Common myeloid progenitor, CD34-positive (primary cell): ENCODE measurements at regions not wholly inside any gene's neighbourhood (a gene's known extent, or its start where the extent isn't known, plus 50 kb on each side); places are given as distances from the start of the nearest gene placed in this dataset.
"Not testable (repeated sequence)": the region's sequence is repeated elsewhere in the genome, so short reads cannot be mapped to it uniquely, and the experiment has no call there.

ENCODE experiments used
- CTCF ChIA-PET: fragments of 350-600 bp; sonication (Branson Sonifier 250); formaldehyde crosslinking; loops from one replicate; lab custom pipeline; 2021; ENCODE audit warnings: antibody characterized with exemption; lab: Charles Lee
- POLR2A ChIA-PET: fragments of 350-600 bp; sonication (Branson Sonifier 250); formaldehyde crosslinking; loops from one replicate; lab custom pipeline; 2021; ENCODE audit warnings: antibody characterized with exemption; lab: Charles Lee
- DNase-seq, 3 donors: peaks; one replicate each; pipeline versions ENCODE4 v3.0.0 to v3.0.0-alpha.2; 2013
- H3K27ac ChIP-seq, 2 experiments: 1 replicate in 1 of 2; 2 replicates in 1 of 2; pipeline ENCODE4 v1.7.0; 2013; ENCODE audit warnings: inconsistent platforms in 2 of 2, low read length in 2 of 2, mild to moderate bottlenecking in 2 of 2, low read depth in 1 of 2, moderate library complexity in 1 of 2; ENCODE audit not compliant: severe bottlenecking in 2 of 2, insufficient read depth in 1 of 2, poor library complexity in 1 of 2
- H3K27me3 ChIP-seq, 5 experiments: replicated peaks in 2 of 5; 1 replicate in 3 of 5; 2 replicates in 2 of 5; pipeline versions ENCODE4 v1.6.1 to v1.7.0; 2013; ENCODE audit warnings: low read length in 4 of 5, mild to moderate bottlenecking in 2 of 5, moderate library complexity in 2 of 5, inconsistent platforms in 1 of 5; ENCODE audit not compliant: insufficient read depth in 5 of 5, control insufficient read depth in 4 of 5
- H3K36me3 ChIP-seq, 4 experiments: 1 replicate in 2 of 4; 2 replicates in 2 of 4; pipeline versions ENCODE4 v1.6.1 to v1.7.0; 2013; ENCODE audit warnings: low read length in 3 of 4, control low read depth in 1 of 4, mild to moderate bottlenecking in 1 of 4; ENCODE audit not compliant: control insufficient read depth in 4 of 4, insufficient read depth in 4 of 4
- H3K4me1 ChIP-seq, 4 experiments: 1 replicate in 3 of 4; 2 replicates in 1 of 4; pipeline versions ENCODE4 v1.6.1 to v1.7.1; 2013; ENCODE audit warnings: low read length in 3 of 4, mild to moderate bottlenecking in 3 of 4, control low read depth in 1 of 4, inconsistent platforms in 1 of 4, moderate library complexity in 1 of 4; ENCODE audit not compliant: control insufficient read depth in 4 of 4, insufficient read depth in 4 of 4; ENCODE audit errors: control extremely low read depth in 1 of 4
- H3K4me3 ChIP-seq, 7 experiments: 1 replicate in 4 of 7; 2 replicates in 3 of 7; pipeline versions ENCODE4 v1.5.1 to v1.7.0; 2013; ENCODE audit warnings: mild to moderate bottlenecking in 7 of 7, low read length in 6 of 7, moderate library complexity in 6 of 7, inconsistent platforms in 2 of 7, low read depth in 2 of 7, control low read depth in 1 of 7; ENCODE audit not compliant: insufficient read depth in 4 of 7, control insufficient read depth in 1 of 7; ENCODE audit errors: extremely low read depth in 1 of 7
- H3K9me3 ChIP-seq, 5 experiments: 1 replicate in 4 of 5; 2 replicates in 1 of 5; pipeline versions ENCODE4 v1.6.1 to v1.7.1; 2013; ENCODE audit warnings: low read length in 4 of 5, mild to moderate bottlenecking in 2 of 5, inconsistent platforms in 1 of 5, low read depth in 1 of 5, moderate library complexity in 1 of 5; ENCODE audit not compliant: control insufficient read depth in 4 of 5, insufficient read depth in 2 of 5; ENCODE audit errors: control extremely low read depth in 1 of 5
- WGBS: methylation state at CpG from one replicate; pipeline ENCODE4 v1.1.5; 2013; ENCODE audit not compliant: insufficient coverage; 5-methylcytosine and 5-hydroxymethylcytosine counted together

DNA sequence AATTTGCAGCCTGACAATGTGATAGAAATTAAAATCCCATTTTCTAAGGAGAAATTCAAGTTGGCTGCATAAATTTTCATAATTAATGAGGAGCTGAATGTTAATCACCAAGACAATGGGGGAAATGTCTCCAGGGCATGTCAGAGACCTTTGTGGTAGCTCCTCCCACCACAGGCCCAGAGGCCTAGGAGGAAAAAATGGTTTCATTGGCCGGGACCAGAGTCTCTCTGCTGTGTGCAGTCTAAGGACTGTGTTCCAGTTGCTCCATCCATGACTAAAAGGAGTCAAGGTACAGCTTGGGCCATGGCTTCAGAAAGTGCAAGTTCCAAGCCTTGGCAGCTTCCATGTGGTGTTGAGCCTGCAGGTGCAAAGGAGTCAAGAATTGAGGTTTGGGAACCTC lies 187.6 kb upstream of the FRG1 start:
- H3K4me1 ChIP-seq, CTCF ChIA-PET, POLR2A ChIA-PET, H3K27me3 ChIP-seq, H3K36me3 ChIP-seq, H3K4me3 ChIP-seq, DNase-seq, H3K27ac ChIP-seq: not testable (repeated sequence)
- H3K9me3 ChIP-seq: peaks cover 1 to 12% (median 5%) of the 10 kb centered on the region in 5 experiments
- WGBS: no CpG with 5 or more reads among the region's 1 CpG

DNA sequence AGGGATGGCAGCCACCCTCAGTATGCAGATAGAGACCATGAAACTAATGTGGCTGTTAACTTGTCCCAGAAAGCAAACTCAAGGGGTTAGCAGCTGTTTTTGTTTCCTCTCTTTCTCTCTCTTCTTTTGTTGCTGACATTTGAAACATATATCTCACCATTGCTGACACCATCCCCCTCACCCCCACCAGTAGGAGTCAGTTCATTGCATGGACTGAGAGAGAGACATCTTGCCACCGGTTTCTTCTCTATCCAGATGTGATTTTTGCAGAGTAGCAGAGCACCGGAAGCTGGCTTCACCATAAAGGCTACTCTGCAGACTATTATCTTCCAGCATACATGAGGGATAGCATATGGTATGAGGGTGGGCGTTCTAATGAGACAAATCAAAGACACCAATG lies 177.1 kb upstream of the FRG1 start:
- no peak overlapping the region for H3K4me3 ChIP-seq
- DNase-seq: no peak
- POLR2A ChIA-PET: no interaction called here
- H3K27ac ChIP-seq: no peak overlapping the region
- no peaks in the 10 kb centered on the region for H3K4me1 ChIP-seq
- CTCF ChIA-PET: no interaction called here
- no peaks in the 10 kb centered on the region for H3K9me3 ChIP-seq
- 90% methylated on average over 2 of the region's 3 CpGs for WGBS
- H3K36me3 ChIP-seq: no peaks in the 10 kb centered on the region
- H3K27me3 ChIP-seq: no peaks in the 10 kb centered on the region

DNA sequence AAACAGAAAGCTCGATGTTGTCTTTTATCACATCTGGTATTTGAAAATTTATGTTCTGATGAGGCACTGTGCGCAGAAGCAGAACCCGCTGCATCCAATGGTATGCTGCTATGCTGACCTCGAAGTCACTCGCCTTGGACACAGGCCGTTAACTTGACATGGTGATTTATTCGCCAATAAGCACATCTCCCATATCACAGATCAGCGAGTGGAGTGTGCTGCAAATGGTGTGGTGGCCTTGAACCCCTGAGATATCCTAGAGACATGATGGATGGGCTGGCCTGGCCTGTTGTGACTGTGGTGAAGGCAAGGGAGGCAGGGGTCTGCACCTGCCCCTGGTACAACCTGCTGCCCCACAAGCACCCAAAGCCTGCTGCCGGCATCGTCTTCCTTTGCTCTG lies 175.4 kb upstream of the FRG1 start:
- Histone ChIP-seq H3K4me1 (no peaks in the 10 kb centered on the region), H3K36me3 (no peaks in the 10 kb centered on the region), H3K9me3 (no peaks in the 10 kb centered on the region), H3K4me3 (no peak overlapping the region), H3K27me3 (no peaks in the 10 kb centered on the region), H3K27ac (no peak overlapping the region)
- ChIA-PET POLR2A (no interaction called here), CTCF (interaction anchor here (2.2 kb wide), 1 partner anchor 29 kb away, joined by 5 read pairs; no protein-coding TSS in a partner anchor)
- DNase-seq: no peak
- WGBS: 85% methylated on average over 9 of the region's 10 CpGs

DNA sequence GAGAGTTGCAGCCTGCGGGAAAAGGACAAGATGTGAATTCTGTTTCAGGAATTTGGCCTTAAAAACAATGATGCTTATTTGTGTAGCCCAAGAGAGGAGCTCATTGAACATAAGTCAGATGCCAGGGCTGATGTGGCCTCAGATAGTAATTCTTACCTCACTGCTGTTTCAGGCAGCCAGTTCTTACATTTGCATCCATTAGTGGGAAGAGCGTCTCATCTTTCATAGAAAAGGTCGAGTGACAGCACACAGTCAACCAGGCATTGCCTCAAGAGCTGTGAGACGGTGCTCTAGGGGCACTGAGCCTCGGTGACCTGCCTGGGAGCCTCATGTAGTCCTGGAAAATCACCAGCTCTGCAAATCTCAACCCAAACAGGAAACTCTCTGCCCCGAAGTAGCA lies 174.9 kb upstream of the FRG1 start:
- Histone ChIP-seq H3K36me3 (no peaks in the 10 kb centered on the region), H3K27me3 (no peaks in the 10 kb centered on the region), H3K27ac (no peak overlapping the region), H3K4me1 (no peaks in the 10 kb centered on the region), H3K9me3 (no peaks in the 10 kb centered on the region), H3K4me3 (no peak overlapping the region)
- 90% methylated on average over 5 of the region's 6 CpGs for WGBS
- ChIA-PET POLR2A (no interaction called here), CTCF (interaction anchor here (2.2 kb wide), 1 partner anchor 28 kb away, joined by 5 read pairs; no protein-coding TSS in a partner anchor)
- DNase-seq: no peak

DNA sequence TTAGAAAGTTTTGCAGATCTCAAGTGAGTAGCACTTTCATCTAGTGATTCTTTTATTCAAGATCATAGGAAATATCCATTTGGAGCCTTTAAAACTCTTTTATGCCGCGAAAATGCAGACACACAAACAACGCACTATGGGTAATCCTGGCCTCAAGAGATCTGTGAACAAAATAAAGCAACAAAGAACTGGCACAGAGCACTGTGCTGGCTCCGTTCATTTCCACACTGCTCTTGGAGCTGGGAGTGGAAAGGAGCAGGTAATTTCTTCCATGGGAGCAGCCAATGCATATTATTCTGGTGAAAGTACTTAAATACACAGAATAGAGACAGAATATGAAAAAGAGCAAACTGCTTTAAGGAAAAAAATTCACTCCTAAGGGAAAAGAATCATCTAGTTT lies 172.7 kb upstream of the FRG1 start:
- Histone ChIP-seq H3K4me1 (no peaks in the 10 kb centered on the region), H3K9me3 (no peaks in the 10 kb centered on the region), H3K4me3 (no peak overlapping the region), H3K36me3 (no peaks in the 10 kb centered on the region), H3K27me3 (no peaks in the 10 kb centered on the region), H3K27ac (no peak overlapping the region)
- POLR2A ChIA-PET: no interaction called here
- CTCF ChIA-PET: interaction anchor here (1.6 kb wide), 1 partner anchor 13 kb away, joined by 5 read pairs; no protein-coding TSS in a partner anchor
- 100% methylated on average over 4 of the region's 4 CpGs for WGBS
- no peak for DNase-seq

DNA sequence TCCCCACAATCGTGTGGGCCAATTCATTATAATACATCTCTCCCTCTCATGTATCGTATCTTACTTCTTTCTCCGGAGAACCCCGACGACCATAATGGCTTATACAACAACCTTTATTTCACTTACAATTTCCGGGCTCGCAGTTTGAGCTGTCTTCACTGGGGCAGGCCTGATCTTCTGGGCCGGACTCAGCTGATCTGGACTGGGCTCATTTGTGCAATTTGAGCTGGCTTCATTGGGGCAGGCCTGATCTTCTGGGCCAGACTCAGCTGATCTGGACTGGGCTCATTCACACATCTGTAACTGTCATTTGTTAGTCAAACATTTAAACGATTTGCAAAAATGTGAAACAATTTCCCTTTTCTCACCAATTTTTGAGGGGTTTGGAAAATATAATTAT lies 171.5 kb upstream of the FRG1 start:
- no peaks in the 10 kb centered on the region for H3K9me3 ChIP-seq
- ChIA-PET POLR2A (no interaction called here), CTCF (interaction anchor here (0.9 to 1.6 kb wide), 2 partner anchors 12 to 17 kb away, joined by 3 to 5 read pairs; no protein-coding TSS in a partner anchor)
- H3K36me3 ChIP-seq: no peaks in the 10 kb centered on the region
- WGBS: 84% methylated on average over 8 of the region's 9 CpGs
- DNase-seq: no peak
- H3K4me3 ChIP-seq: no peak overlapping the region
- H3K27ac ChIP-seq: no peak overlapping the region
- no peaks in the 10 kb centered on the region for H3K4me1 ChIP-seq
- no peaks in the 10 kb centered on the region for H3K27me3 ChIP-seq

DNA sequence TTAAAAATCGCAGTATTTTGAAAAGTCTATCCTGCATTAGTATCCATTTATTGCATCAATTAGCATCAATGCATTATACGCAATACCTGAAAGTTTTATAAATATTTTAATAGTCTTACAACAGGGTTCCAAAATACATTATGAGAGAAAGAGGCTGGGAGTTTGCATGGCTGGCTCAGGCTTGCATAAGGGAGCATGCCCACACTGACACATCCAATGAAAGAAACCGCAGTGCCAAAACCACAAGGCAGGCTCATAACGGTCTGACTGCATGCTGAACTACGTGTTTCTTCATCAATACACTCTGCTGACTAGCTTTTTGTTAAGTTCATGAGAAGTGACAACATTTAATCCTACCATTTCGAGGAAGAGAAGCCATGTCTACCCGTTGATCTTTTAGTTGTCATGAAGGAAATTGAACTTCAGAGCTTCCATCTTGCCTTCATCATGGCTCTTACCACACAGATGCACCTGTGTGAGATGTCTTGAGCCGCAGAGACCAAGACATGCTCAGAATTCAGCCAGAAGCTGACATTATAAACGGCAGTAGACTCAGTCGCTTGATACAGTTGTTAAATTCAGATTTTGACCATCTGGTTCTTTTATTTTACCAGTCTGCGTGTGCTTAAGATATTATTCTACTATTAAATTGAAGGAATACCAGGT lies 168.8 kb upstream of the FRG1 start:
- POLR2A ChIA-PET: no interaction called here
- CTCF ChIA-PET: no interaction called here
- Histone ChIP-seq H3K27ac (no peak overlapping the region), H3K36me3 (no peaks in the 10 kb centered on the region), H3K4me3 (no peak overlapping the region), H3K27me3 (no peaks in the 10 kb centered on the region), H3K9me3 (no peaks in the 10 kb centered on the region), H3K4me1 (no peaks in the 10 kb centered on the region)
- WGBS: 86% methylated on average over 7 of the region's 11 CpGs
- DNase-seq: no peak
